WTC11 (cell line): ENCODE measurements at regions not wholly inside any gene's neighbourhood (a gene's known extent, or its start where the extent isn't known, plus 50 kb on each side); places are given as distances from the start of the nearest gene placed in this dataset.

Experiments
- ATAC-seq: fragments of 200-7000 bp; cut with Tn5 transposase; 2 replicates; pipeline ENCODE4 v1.10.0; 2021; ENCODE audit warnings: mild to moderate bottlenecking, moderate library complexity
- CTCF ChIA-PET: fragments of 300-600 bp; sonication (Branson Sonifier 250); formaldehyde crosslinking; loops from one replicate; lab custom pipeline; 2021; ENCODE audit warnings: antibody characterized with exemption; lab: Charles Lee
- POLR2A ChIA-PET: fragments of 350-600 bp; sonication (Branson Sonifier 250); formaldehyde crosslinking; loops from one replicate; lab custom pipeline; 2021; ENCODE audit warnings: antibody characterized with exemption; lab: Charles Lee
- DNase-seq: peaks from one replicate; pipeline ENCODE4 v3.0.0; 2021; ENCODE audit warnings: low spot score
- H3K27ac Mint-ChIP-seq: 2 replicates; pipeline ENCODE4 v1.8.0; 2021; ENCODE audit warnings: mixed read lengths
- H3K27me3 Mint-ChIP-seq: 2 replicates; pipeline ENCODE4 v1.8.0; 2021; ENCODE audit warnings: low read depth, mild to moderate bottlenecking, moderate library complexity, mixed read lengths
- H3K36me3 Mint-ChIP-seq: 2 replicates; pipeline ENCODE4 v1.8.0; 2021; ENCODE audit warnings: mixed read lengths
- H3K4me1 Mint-ChIP-seq: 2 replicates; pipeline ENCODE4 v1.8.0; 2022; ENCODE audit warnings: mixed read lengths
- H3K4me3 Mint-ChIP-seq: 2 replicates; pipeline ENCODE4 v1.8.0; 2021; ENCODE audit warnings: mild to moderate bottlenecking, moderate library complexity, mixed read lengths
- H3K9me3 Mint-ChIP-seq: 2 replicates; pipeline ENCODE4 v1.8.0; 2021; ENCODE audit warnings: mixed read lengths
- ATF1 ChIP-seq: sonication (generic); formaldehyde crosslinking; IDR thresholded peaks from 2 replicates; pipeline ENCODE4 v1.8.1; 2023; ENCODE audit warnings: mild to moderate bottlenecking, moderate library complexity, missing genetic modification reagents
- ATF2 ChIP-seq: sonication (generic); formaldehyde crosslinking; IDR thresholded peaks from 2 replicates; pipeline ENCODE4 v1.8.1; 2022; ENCODE audit warnings: low read depth, missing genetic modification reagents, borderline replicate concordance
- ATF6 ChIP-seq: sonication (generic); formaldehyde crosslinking; IDR thresholded peaks from 2 replicates; pipeline ENCODE4 v1.8.1; 2023; ENCODE audit warnings: mild to moderate bottlenecking, missing genetic modification reagents
- EMX1 ChIP-seq: fragments of 250-450 bp; sonication (Bioruptor Pico); IDR thresholded peaks from 2 replicates; pipeline ENCODE4 v1.8.0; 2021; ENCODE audit warnings: mild to moderate bottlenecking
- ESRRA ChIP-seq: sonication (generic); formaldehyde crosslinking; IDR thresholded peaks from 2 replicates; pipeline ENCODE4 v1.8.1; 2022; ENCODE audit warnings: mild to moderate bottlenecking, missing genetic modification reagents, borderline replicate concordance
- ETV6 ChIP-seq: sonication (generic); formaldehyde crosslinking; IDR thresholded peaks from 2 replicates; pipeline ENCODE4 v1.8.1; 2022; ENCODE audit warnings: mild to moderate bottlenecking, missing genetic modification reagents
- GTF2I ChIP-seq: fragments of 250-450 bp; sonication (Bioruptor Pico); conservative IDR thresholded peaks from 2 replicates; pipeline ENCODE4 v1.4.0; 2021; ENCODE audit warnings: mild to moderate bottlenecking
- JAZF1 ChIP-seq: fragments of 250-450 bp; sonication (Bioruptor Pico); IDR thresholded peaks from 2 replicates; pipeline ENCODE4 v1.9.0; 2021; ENCODE audit warnings: moderate library complexity, mild to moderate bottlenecking, inconsistent platforms
- MYBL2 ChIP-seq: sonication (generic); formaldehyde crosslinking; IDR thresholded peaks from 2 replicates; pipeline ENCODE4 v1.8.1; 2023; ENCODE audit warnings: mild to moderate bottlenecking, moderate library complexity, missing genetic modification reagents
- NFATC4 ChIP-seq: fragments of 250-450 bp; sonication (Bioruptor Pico); IDR thresholded peaks from 2 replicates; pipeline ENCODE4 v1.9.0; 2021; ENCODE audit warnings: mild to moderate bottlenecking
- NR3C1 ChIP-seq: sonication (generic); formaldehyde crosslinking; conservative IDR thresholded peaks from 2 replicates; pipeline ENCODE4 v1.8.1; 2023; ENCODE audit warnings: low read depth, mild to moderate bottlenecking, missing genetic modification reagents
- PRDM15 ChIP-seq: sonication (generic); formaldehyde crosslinking; IDR thresholded peaks from 2 replicates; pipeline ENCODE4 v1.8.0; 2022; ENCODE audit warnings: missing genetic modification reagents
- SMAD3 ChIP-seq: sonication (generic); formaldehyde crosslinking; IDR thresholded peaks from 2 replicates; pipeline ENCODE4 v1.8.0; 2022; ENCODE audit warnings: missing genetic modification reagents, mild to moderate bottlenecking, borderline replicate concordance
- TP53 ChIP-seq: sonication (generic); formaldehyde crosslinking; IDR thresholded peaks from 2 replicates; pipeline ENCODE4 v1.8.1; 2023; ENCODE audit warnings: mild to moderate bottlenecking, missing genetic modification reagents
- ZBTB21 ChIP-seq: sonication (generic); formaldehyde crosslinking; IDR thresholded peaks from 2 replicates; pipeline ENCODE4 v1.8.1; 2023; ENCODE audit warnings: mild to moderate bottlenecking, missing genetic modification reagents, borderline replicate concordance
- ZNF121 ChIP-seq: sonication (generic); formaldehyde crosslinking; IDR thresholded peaks from 2 replicates; pipeline ENCODE4 v1.8.0; 2023; ENCODE audit warnings: missing genetic modification reagents
- ZNF138 ChIP-seq: sonication (generic); formaldehyde crosslinking; conservative IDR thresholded peaks from 2 replicates; pipeline ENCODE4 v1.8.1; 2022; ENCODE audit warnings: mild to moderate bottlenecking, moderate library complexity, missing genetic modification reagents
- ZNF317 ChIP-seq: sonication (generic); formaldehyde crosslinking; IDR thresholded peaks from 2 replicates; pipeline ENCODE4 v1.8.1; 2023; ENCODE audit warnings: low read depth, mild to moderate bottlenecking, moderate library complexity, missing genetic modification reagents, borderline replicate concordance
- ZNF423 ChIP-seq: fragments of 250-450 bp; sonication (Bioruptor Pico); IDR thresholded peaks from 2 replicates; pipeline ENCODE4 v2.1.2; 2022; ENCODE audit warnings: mild to moderate bottlenecking, moderate library complexity
- ZSCAN18 ChIP-seq: fragments of 250-450 bp; sonication (Bioruptor Pico); IDR thresholded peaks from 2 replicates; pipeline ENCODE4 v2.1.2; 2022; ENCODE audit warnings: mild to moderate bottlenecking, moderate library complexity
- TF ChIP-seq, protein P1 (sequence below): sonication (generic); formaldehyde crosslinking; IDR thresholded peaks from 2 replicates; pipeline ENCODE4 v1.8.1; 2022; ENCODE audit warnings: mild to moderate bottlenecking, moderate library complexity, missing genetic modification reagents
- TF ChIP-seq, protein P2 (sequence below): sonication (generic); formaldehyde crosslinking; IDR thresholded peaks from 2 replicates; pipeline ENCODE4 v1.8.0; 2023; ENCODE audit warnings: missing genetic modification reagents
- TF ChIP-seq, protein P3 (sequence below): sonication (generic); formaldehyde crosslinking; IDR thresholded peaks from 2 replicates; pipeline ENCODE4 v1.8.0; 2022; ENCODE audit warnings: mild to moderate bottlenecking, missing genetic modification reagents

- TF ChIP-seq ESRRA (CRISPR knock-in tag) (no peak), SMAD3 (no peak), ATF6 (CRISPR knock-in tag) (no peak), ZNF423 (no peak), ZNF138 (no peak), TP53 (no peak), JAZF1 (CRISPR knock-in tag) (no peak), ZNF317 (CRISPR knock-in tag) (no peak), ETV6 (no peak), MYBL2 (CRISPR knock-in tag) (no peak), ATF2 (CRISPR knock-in tag) (no peak)
- TF ChIP-seq, protein P1, sequence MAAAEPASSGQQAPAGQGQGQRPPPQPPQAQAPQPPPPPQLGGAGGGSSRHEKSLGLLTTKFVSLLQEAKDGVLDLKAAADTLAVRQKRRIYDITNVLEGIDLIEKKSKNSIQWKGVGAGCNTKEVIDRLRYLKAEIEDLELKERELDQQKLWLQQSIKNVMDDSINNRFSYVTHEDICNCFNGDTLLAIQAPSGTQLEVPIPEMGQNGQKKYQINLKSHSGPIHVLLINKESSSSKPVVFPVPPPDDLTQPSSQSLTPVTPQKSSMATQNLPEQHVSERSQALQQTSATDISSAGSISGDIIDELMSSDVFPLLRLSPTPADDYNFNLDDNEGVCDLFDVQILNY: no peak
- TF ChIP-seq, all 79 proteins: peak for 0
Observed at GRCh38 chr6:139922236-139922635, 547.8 kb upstream of the CITED2 start (continued).

DNA sequence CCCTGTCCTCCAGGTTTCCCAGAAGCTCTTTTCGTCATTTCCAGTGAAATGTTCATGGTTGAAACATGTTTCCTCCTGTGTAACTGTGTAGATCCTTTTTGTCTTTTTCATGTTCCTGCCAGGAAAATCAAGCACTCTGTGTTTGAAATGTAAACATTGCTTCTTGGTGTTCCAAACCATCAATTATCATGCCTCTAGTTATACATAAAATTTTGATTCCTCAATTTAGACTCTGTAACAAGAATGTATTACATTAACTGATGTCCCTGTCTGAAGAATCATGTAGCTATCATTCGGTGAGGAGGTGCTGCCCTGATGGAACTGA is 546.3 kb upstream of the CITED2 start:
- no peak for ATAC-seq
- Mint-ChIP-seq H3K36me3 (no peaks in the 10 kb centered on the region), H3K4me1 (peaks cover 32% of the 10 kb centered on the region), H3K4me3 (no peak overlapping the region), H3K27ac (no peak overlapping the region), H3K9me3 (no peaks in the 10 kb centered on the region), H3K27me3 (no peaks in the 10 kb centered on the region)
- no peak for DNase-seq
- POLR2A ChIA-PET: no interaction called here
- CTCF ChIA-PET: interaction anchor here (1.2 kb wide), 1 partner anchor 551 kb away, joined by 3 read pairs; no protein-coding TSS in a partner anchor
- TF ChIP-seq ZNF423 (no peak), EMX1 (CRISPR knock-in tag) (no peak), ATF1 (CRISPR knock-in tag) (no peak), NFATC4 (CRISPR knock-in tag) (no peak), NR3C1 (CRISPR knock-in tag) (no peak), ZBTB21 (CRISPR knock-in tag) (no peak), GTF2I (no peak), ZSCAN18 (CRISPR knock-in tag) (no peak), PRDM15 (CRISPR knock-in tag) (no peak), ZNF138 (no peak), ZNF121 (CRISPR knock-in tag) (no peak)
- TF ChIP-seq, protein P2, sequence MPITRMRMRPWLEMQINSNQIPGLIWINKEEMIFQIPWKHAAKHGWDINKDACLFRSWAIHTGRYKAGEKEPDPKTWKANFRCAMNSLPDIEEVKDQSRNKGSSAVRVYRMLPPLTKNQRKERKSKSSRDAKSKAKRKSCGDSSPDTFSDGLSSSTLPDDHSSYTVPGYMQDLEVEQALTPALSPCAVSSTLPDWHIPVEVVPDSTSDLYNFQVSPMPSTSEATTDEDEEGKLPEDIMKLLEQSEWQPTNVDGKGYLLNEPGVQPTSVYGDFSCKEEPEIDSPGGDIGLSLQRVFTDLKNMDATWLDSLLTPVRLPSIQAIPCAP (CRISPR knock-in tag): no peak
- TF ChIP-seq, protein P3, sequence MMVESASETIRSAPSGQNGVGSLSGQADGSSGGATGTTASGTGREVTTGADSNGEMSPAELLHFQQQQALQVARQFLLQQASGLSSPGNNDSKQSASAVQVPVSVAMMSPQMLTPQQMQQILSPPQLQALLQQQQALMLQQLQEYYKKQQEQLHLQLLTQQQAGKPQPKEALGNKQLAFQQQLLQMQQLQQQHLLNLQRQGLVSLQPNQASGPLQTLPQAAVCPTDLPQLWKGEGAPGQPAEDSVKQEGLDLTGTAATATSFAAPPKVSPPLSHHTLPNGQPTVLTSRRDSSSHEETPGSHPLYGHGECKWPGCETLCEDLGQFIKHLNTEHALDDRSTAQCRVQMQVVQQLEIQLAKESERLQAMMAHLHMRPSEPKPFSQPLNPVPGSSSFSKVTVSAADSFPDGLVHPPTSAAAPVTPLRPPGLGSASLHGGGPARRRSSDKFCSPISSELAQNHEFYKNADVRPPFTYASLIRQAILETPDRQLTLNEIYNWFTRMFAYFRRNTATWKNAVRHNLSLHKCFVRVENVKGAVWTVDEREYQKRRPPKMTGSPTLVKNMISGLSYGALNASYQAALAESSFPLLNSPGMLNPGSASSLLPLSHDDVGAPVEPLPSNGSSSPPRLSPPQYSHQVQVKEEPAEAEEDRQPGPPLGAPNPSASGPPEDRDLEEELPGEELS (CRISPR knock-in tag): no peak
